Right cardiac atrium (tissue), 5 donors: ENCODE measurements at regions not wholly inside any gene's neighbourhood (a gene's known extent, or its start where the extent isn't known, plus 50 kb on each side); places are given as distances from the start of the nearest gene placed in this dataset.

ENCODE experiments used
- ATAC-seq, 2 donors: fragments of 200-7000 bp; cut with Tn5 transposase; one replicate each; pipeline versions ENCODE4 v1.8.0 to v1.9.1; 2020; ENCODE audit warnings: moderate library complexity in 2 of 2, mild to moderate bottlenecking in 1 of 2
- DNase-seq, 3 donors: peaks; one replicate each; pipeline ENCODE4 v3.0.0-alpha.2; 2020
- H3K27ac ChIP-seq: one replicate; pipeline ENCODE4 v1.5.1; 2013; ENCODE audit warnings: mild to moderate bottlenecking, low read length, control low read depth, moderate library complexity
- H3K27me3 ChIP-seq: one replicate; pipeline ENCODE4 v1.6.1; 2013; ENCODE audit not compliant: control insufficient read depth, insufficient read depth
- H3K4me1 ChIP-seq: one replicate; pipeline ENCODE4 v1.6.1; 2013; ENCODE audit warnings: low read length; ENCODE audit not compliant: control insufficient read depth, insufficient read depth
- H3K4me3 ChIP-seq: one replicate; pipeline ENCODE4 v1.5.1; 2013; ENCODE audit warnings: low read length, control low read depth
- H3K9me3 ChIP-seq: one replicate; pipeline ENCODE4 v1.6.1; 2013; ENCODE audit warnings: low read length; ENCODE audit not compliant: control insufficient read depth
- WGBS: extraction: QIAGEN DNeasy Blood & Tissue Kit; methylation state at CpG from one replicate; pipeline ENCODE4 v1.1.7; 2013; 5-methylcytosine and 5-hydroxymethylcytosine counted together
- intact Hi-C, 4 donors: fragments of 100-400 bp; cut with DNase I; formaldehyde crosslinking; loops; one replicate each; pipeline versions ENCODE4 v1.11.0 to v1.14.0; 2022 to 2023
- donor health status: healthy with polysubstance abuse.
- donor health status: DM: no; HTN: yes; CAD: no.
- donor health status: DM: no; HTN: no; CAD: no.
- donor health status: DM: no; HTN: yes; CAD: no; lungs with severe emphysema.
- donor health status: DM: yes; HTN: yes; CAD: no.

DNA sequence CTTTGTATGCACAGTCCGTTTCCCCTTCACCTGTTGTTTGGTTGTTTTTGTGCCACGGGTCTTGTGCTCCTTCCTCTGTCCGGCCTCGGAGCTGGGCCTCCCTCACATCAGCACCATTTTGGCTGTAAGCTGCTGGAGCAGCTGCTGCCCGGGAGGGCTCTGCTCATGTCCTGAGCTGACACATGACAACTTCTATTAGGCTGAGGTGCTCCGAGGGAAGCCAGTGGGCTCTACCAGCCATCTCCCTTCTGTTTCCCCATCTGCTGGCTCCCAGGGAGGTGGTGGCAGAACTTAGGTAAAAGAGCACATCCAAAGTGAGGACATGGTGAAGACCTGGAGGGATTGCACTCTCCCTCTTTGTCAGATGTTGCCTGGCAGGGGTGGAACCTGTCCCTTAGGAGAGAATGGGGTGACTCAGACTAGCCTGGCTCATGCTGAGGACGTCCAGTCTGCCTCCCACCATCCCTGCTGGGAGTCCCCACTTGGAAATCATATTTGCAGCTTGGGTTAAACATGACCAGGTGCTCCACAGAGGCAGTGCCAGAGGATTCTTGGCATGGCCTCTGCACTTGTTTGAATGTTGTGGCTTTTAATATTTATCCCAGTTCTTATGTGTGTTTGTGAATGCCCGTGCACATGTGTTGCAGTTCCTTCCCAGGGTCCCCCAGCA is 49.8 kb upstream of the TNP1 start:
- no peak overlapping the region for H3K27ac ChIP-seq
- ATAC-seq (no peak), DNase-seq (no peak)
- H3K9me3 ChIP-seq = no peaks in the 10 kb centered on the region
- no peak overlapping the region for H3K4me3 ChIP-seq
- no peaks in the 10 kb centered on the region for H3K4me1 ChIP-seq
- no peaks in the 10 kb centered on the region for H3K27me3 ChIP-seq
- WGBS = 77% methylated on average over 8 of the region's 8 CpGs
- intact Hi-C loops = no loop called here
